Hepatic stellate cell (primary cell): ENCODE measurements at regions not wholly inside any gene's neighbourhood (a gene's known extent, or its start where the extent isn't known, plus 50 kb on each side); places are given as distances from the start of the nearest gene placed in this dataset.
"Not testable (repeated sequence)": the region's sequence is repeated elsewhere in the genome, so short reads cannot be mapped to it uniquely, and the experiment has no call there.

Source experiments
- DNase-seq: peaks from one replicate; pipeline ENCODE4 v3.0.0; 2011; ENCODE audit warnings: low spot score

- DNase-seq, result no peak
Measured at GRCh38 chr3:30470496-30470895, 135.9 kb upstream of the TGFBR2 start.

- no peak for DNase-seq
Measured at GRCh38 chr3:30471066-30471465, 135.3 kb upstream of the TGFBR2 start.

GRCh38 chr3:30471796-30472489 is 134.5 kb upstream of the TGFBR2 start:
- DNase-seq, result no peak

GRCh38 chr3:30473374-30474051 is 132.9 kb upstream of the TGFBR2 start:
- no peak for DNase-seq

GRCh38 chr3:30474371-30474770 is 132.0 kb upstream of the TGFBR2 start:
- DNase-seq, result no peak

GRCh38 chr3:30475038-30475808 is 131.2 kb upstream of the TGFBR2 start:
- no peak for DNase-seq

GRCh38 chr3:30475809-30476178 is 130.6 kb upstream of the TGFBR2 start:
- no peak for DNase-seq

GRCh38 chr3:30476368-30477084 is 129.9 kb upstream of the TGFBR2 start:
- DNase-seq, result no peak

GRCh38 chr3:30477149-30477921 is 129.1 kb upstream of the TGFBR2 start:
- DNase-seq, result no peak

GRCh38 chr3:30479737-30480136 is 126.7 kb upstream of the TGFBR2 start:
- not testable (repeated sequence) for DNase-seq

- not testable (repeated sequence) for DNase-seq
Measured at GRCh38 chr3:30480156-30480555, 126.2 kb upstream of the TGFBR2 start.

GRCh38 chr3:30480587-30480986 is 125.8 kb upstream of the TGFBR2 start:
- no peak for DNase-seq

GRCh38 chr3:30481241-30481640 is 125.2 kb upstream of the TGFBR2 start:
- DNase-seq, result no peak

- DNase-seq, result not testable (repeated sequence)
Measured at GRCh38 chr3:30484229-30484628, 122.2 kb upstream of the TGFBR2 start.

GRCh38 chr3:30486368-30486767 is 120.0 kb upstream of the TGFBR2 start:
- DNase-seq, result no peak

GRCh38 chr3:30488070-30488756 is 118.2 kb upstream of the TGFBR2 start:
- no peak for DNase-seq

GRCh38 chr3:30492322-30493192 is 113.8 kb upstream of the TGFBR2 start:
- no peak for DNase-seq

GRCh38 chr3:30493911-30494311 is 112.5 kb upstream of the TGFBR2 start:
- no peak for DNase-seq

- DNase-seq, result no peak
Measured at GRCh38 chr3:30495172-30496065, 111.0 kb upstream of the TGFBR2 start.
